ENCODE measurements at regions not wholly inside any gene's neighbourhood (a gene's known extent, or its start where the extent isn't known, plus 50 kb on each side); places are given as distances from the start of the nearest gene placed in this dataset.

DNA sequence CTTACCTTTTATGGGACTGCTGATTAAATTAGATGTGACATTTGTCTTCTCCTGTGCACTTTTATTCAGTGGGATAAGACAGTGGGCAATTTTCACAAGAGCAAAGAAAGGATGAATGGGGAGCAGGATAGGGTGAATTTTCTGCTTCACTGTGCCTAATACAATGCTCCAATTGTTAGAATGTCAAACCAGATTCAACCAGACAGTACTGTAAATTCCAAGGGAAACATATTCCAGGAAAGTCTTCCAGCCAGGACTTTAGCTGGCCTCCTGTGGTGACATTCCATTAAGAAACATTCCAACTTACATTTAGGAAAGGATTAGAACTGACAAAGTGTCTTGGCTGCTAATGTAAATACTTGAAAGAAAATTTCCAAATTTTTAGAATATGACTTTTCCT is 100.1 kb upstream of the PROK2 start (continued):
- TF ChIP-seq, protein P1, sequence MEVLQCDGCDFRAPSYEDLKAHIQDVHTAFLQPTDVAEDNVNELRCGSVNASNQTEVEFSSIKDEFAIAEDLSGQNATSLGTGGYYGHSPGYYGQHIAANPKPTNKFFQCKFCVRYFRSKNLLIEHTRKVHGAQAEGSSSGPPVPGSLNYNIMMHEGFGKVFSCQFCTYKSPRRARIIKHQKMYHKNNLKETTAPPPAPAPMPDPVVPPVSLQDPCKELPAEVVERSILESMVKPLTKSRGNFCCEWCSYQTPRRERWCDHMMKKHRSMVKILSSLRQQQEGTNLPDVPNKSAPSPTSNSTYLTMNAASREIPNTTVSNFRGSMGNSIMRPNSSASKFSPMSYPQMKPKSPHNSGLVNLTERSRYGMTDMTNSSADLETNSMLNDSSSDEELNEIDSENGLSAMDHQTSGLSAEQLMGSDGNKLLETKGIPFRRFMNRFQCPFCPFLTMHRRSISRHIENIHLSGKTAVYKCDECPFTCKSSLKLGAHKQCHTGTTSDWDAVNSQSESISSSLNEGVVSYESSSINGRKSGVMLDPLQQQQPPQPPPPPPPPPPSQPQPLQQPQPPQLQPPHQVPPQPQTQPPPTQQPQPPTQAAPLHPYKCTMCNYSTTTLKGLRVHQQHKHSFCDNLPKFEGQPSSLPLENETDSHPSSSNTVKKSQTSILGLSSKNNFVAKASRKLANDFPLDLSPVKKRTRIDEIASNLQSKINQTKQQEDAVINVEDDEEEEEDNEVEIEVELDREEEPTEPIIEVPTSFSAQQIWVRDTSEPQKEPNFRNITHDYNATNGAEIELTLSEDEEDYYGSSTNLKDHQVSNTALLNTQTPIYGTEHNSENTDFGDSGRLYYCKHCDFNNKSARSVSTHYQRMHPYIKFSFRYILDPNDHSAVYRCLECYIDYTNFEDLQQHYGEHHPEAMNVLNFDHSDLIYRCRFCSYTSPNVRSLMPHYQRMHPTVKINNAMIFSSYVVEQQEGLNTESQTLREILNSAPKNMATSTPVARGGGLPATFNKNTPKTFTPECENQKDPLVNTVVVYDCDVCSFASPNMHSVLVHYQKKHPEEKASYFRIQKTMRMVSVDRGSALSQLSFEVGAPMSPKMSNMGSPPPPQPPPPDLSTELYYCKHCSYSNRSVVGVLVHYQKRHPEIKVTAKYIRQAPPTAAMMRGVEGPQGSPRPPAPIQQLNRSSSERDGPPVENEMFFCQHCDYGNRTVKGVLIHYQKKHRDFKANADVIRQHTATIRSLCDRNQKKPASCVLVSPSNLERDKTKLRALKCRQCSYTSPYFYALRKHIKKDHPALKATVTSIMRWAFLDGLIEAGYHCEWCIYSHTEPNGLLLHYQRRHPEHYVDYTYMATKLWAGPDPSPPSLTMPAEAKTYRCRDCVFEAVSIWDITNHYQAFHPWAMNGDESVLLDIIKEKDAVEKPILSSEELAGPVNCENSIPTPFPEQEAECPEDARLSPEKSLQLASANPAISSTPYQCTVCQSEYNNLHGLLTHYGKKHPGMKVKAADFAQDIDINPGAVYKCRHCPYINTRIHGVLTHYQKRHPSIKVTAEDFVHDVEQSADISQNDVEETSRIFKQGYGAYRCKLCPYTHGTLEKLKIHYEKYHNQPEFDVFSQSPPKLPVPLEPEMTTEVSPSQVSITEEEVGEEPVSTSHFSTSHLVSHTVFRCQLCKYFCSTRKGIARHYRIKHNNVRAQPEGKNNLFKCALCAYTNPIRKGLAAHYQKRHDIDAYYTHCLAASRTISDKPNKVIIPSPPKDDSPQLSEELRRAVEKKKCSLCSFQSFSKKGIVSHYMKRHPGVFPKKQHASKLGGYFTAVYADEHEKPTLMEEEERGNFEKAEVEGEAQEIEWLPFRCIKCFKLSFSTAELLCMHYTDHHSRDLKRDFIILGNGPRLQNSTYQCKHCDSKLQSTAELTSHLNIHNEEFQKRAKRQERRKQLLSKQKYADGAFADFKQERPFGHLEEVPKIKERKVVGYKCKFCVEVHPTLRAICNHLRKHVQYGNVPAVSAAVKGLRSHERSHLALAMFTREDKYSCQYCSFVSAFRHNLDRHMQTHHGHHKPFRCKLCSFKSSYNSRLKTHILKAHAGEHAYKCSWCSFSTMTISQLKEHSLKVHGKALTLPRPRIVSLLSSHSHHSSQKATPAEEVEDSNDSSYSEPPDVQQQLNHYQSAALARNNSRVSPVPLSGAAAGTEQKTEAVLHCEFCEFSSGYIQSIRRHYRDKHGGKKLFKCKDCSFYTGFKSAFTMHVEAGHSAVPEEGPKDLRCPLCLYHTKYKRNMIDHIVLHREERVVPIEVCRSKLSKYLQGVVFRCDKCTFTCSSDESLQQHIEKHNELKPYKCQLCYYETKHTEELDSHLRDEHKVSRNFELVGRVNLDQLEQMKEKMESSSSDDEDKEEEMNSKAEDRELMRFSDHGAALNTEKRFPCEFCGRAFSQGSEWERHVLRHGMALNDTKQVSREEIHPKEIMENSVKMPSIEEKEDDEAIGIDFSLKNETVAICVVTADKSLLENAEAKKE (CRISPR knock-in tag; IDR thresholded peaks at IDR 0.05): no peak
- TF ChIP-seq ZNF114 (CRISPR knock-in tag; IDR thresholded peaks at IDR 0.05): no peak
- TF ChIP-seq JUNB (IDR thresholded peaks at IDR 0.05; ENCODE audit: unreplicated experiment): no peak

DNA sequence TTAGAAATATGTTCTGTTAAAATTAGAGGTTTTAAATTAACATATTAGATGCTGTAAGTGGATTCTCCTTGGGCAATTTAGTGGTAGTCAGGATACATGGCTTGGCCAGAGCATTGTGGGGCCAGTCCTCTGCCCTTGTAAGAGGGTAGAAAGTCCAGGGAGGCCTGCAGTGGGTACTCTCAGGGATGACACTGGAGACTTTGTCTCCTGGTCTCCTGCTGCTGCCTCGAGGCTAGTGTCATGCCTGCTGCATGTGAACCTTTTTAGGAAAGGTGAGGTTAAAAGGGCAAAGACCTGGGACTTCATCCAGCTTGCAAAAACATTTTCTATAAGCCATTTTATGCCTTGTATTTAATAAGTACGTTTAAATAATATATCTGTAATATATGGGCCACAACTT is 96.8 kb upstream of the PROK2 start:
- Mint-ChIP-seq H3K4me3 (no peak overlapping the region), H3K4me1 (peaks cover 29% of the 10 kb centered on the region), H3K36me3 (ENCODE audit: low read depth) (no peaks in the 10 kb centered on the region), H3K27me3 (ENCODE audit: insufficient read depth, low read depth, poor library complexity) (peaks cover 3% of the 10 kb centered on the region), H3K9me3 (no peaks in the 10 kb centered on the region), H3K27ac (no peak overlapping the region)
- DNase-seq (ENCODE audit: low spot score) (no peak), ATAC-seq (no peak)
- no peak overlapping the region for H3K4me3 ChIP-seq
- H3F3A ChIP-seq (replicated peaks; ENCODE audit: low read depth): no peaks in the 10 kb centered on the region
- H3K79me2 ChIP-seq (replicated peaks; ENCODE audit: insufficient read depth): no peaks in the 10 kb centered on the region
- no peaks in the 10 kb centered on the region for H3K27me3 ChIP-seq (ENCODE audit: insufficient read depth)
- H4K20me1 ChIP-seq (replicated peaks; ENCODE audit: insufficient read depth): no peaks in the 10 kb centered on the region
- 0 out of 2 replicates have a peak, but pooled peaks cover 5% of the 10 kb centered on the region for H3K9me2 ChIP-seq (ENCODE audit: insufficient read depth)
- no peaks in the 10 kb centered on the region for H3K36me3 ChIP-seq (ENCODE audit: insufficient read depth)
- no peak overlapping the region for H2AFZ ChIP-seq
- peaks cover 22% of the 10 kb centered on the region for H3K4me1 ChIP-seq (ENCODE audit: insufficient read depth)
- H3K27ac ChIP-seq (ENCODE audit: low read depth): no peak overlapping the region
- H3K4me2 ChIP-seq: no peak overlapping the region
- no peak for TF ChIP-seq ZNF331 (CRISPR knock-in tag; IDR thresholded peaks at IDR 0.05; ENCODE audit: low read depth)
- TF ChIP-seq NANOG (IDR thresholded peaks at IDR 0.05; ENCODE audit: borderline replicate concordance): no peak
- TF ChIP-seq, protein P2, sequence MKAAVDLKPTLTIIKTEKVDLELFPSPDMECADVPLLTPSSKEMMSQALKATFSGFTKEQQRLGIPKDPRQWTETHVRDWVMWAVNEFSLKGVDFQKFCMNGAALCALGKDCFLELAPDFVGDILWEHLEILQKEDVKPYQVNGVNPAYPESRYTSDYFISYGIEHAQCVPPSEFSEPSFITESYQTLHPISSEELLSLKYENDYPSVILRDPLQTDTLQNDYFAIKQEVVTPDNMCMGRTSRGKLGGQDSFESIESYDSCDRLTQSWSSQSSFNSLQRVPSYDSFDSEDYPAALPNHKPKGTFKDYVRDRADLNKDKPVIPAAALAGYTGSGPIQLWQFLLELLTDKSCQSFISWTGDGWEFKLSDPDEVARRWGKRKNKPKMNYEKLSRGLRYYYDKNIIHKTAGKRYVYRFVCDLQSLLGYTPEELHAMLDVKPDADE (IDR thresholded peaks at IDR 0.05): no peak
- TF ChIP-seq, protein P3, sequence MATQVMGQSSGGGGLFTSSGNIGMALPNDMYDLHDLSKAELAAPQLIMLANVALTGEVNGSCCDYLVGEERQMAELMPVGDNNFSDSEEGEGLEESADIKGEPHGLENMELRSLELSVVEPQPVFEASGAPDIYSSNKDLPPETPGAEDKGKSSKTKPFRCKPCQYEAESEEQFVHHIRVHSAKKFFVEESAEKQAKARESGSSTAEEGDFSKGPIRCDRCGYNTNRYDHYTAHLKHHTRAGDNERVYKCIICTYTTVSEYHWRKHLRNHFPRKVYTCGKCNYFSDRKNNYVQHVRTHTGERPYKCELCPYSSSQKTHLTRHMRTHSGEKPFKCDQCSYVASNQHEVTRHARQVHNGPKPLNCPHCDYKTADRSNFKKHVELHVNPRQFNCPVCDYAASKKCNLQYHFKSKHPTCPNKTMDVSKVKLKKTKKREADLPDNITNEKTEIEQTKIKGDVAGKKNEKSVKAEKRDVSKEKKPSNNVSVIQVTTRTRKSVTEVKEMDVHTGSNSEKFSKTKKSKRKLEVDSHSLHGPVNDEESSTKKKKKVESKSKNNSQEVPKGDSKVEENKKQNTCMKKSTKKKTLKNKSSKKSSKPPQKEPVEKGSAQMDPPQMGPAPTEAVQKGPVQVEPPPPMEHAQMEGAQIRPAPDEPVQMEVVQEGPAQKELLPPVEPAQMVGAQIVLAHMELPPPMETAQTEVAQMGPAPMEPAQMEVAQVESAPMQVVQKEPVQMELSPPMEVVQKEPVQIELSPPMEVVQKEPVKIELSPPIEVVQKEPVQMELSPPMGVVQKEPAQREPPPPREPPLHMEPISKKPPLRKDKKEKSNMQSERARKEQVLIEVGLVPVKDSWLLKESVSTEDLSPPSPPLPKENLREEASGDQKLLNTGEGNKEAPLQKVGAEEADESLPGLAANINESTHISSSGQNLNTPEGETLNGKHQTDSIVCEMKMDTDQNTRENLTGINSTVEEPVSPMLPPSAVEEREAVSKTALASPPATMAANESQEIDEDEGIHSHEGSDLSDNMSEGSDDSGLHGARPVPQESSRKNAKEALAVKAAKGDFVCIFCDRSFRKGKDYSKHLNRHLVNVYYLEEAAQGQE (IDR thresholded peaks at IDR 0.05; ENCODE audit: unreplicated experiment): no peak
- no peak for TF ChIP-seq JUNB (IDR thresholded peaks at IDR 0.05; ENCODE audit: unreplicated experiment)
- no peak for TF ChIP-seq ZNF114 (CRISPR knock-in tag; IDR thresholded peaks at IDR 0.05)
- TF ChIP-seq, protein P4, sequence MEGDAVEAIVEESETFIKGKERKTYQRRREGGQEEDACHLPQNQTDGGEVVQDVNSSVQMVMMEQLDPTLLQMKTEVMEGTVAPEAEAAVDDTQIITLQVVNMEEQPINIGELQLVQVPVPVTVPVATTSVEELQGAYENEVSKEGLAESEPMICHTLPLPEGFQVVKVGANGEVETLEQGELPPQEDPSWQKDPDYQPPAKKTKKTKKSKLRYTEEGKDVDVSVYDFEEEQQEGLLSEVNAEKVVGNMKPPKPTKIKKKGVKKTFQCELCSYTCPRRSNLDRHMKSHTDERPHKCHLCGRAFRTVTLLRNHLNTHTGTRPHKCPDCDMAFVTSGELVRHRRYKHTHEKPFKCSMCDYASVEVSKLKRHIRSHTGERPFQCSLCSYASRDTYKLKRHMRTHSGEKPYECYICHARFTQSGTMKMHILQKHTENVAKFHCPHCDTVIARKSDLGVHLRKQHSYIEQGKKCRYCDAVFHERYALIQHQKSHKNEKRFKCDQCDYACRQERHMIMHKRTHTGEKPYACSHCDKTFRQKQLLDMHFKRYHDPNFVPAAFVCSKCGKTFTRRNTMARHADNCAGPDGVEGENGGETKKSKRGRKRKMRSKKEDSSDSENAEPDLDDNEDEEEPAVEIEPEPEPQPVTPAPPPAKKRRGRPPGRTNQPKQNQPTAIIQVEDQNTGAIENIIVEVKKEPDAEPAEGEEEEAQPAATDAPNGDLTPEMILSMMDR (conservative IDR thresholded peaks at IDR 0.05; ENCODE audit: low read depth in 2 of 2): no peak
- no peak for TF ChIP-seq POLR2AphosphoS5 (IDR thresholded peaks at IDR 0.05; ENCODE audit: low read depth)
- TF ChIP-seq EZH2phosphoT487 (IDR thresholded peaks at IDR 0.05; ENCODE audit: unreplicated experiment): no peak
